Nephron (organoid): ENCODE measurements at regions not wholly inside any gene's neighbourhood (a gene's known extent, or its start where the extent isn't known, plus 50 kb on each side); places are given as distances from the start of the nearest gene placed in this dataset.

Experiments
- H3K27ac Mint-ChIP-seq, 3 experiments: 2 replicates each; pipeline ENCODE4 v1.8.0; 2020; ENCODE audit warnings: mixed read lengths in 3 of 3, mild to moderate bottlenecking in 2 of 3, moderate library complexity in 1 of 3
- H3K27me3 Mint-ChIP-seq: 2 replicates; pipeline ENCODE4 v1.8.0; 2021; ENCODE audit warnings: low read depth, mild to moderate bottlenecking, moderate library complexity, mixed read lengths
- H3K36me3 Mint-ChIP-seq: 2 replicates; pipeline ENCODE4 v1.8.0; 2020; ENCODE audit warnings: low read depth, mixed read lengths
- H3K4me1 Mint-ChIP-seq: 2 replicates; pipeline ENCODE4 v1.8.0; 2020; ENCODE audit warnings: mixed read lengths
- H3K4me3 Mint-ChIP-seq, 3 experiments: 2 replicates each; pipeline ENCODE4 v1.8.0; 2020; ENCODE audit warnings: mild to moderate bottlenecking in 3 of 3, mixed read lengths in 3 of 3, moderate library complexity in 2 of 3
- H3K9me3 Mint-ChIP-seq: 2 replicates; pipeline ENCODE4 v1.8.0; 2020; ENCODE audit warnings: mixed read lengths
- TF ChIP-seq, protein P1 (sequence below), 3 experiments: fragments of 200-600 bp; sonication (generic); IDR thresholded peaks; one replicate each; pipeline ENCODE4 v1.5.0; 2021; ENCODE audit warnings: antibody characterized with exemption in 3 of 3; ENCODE audit not compliant: unreplicated experiment in 3 of 3

- Mint-ChIP-seq H3K27me3 (no peaks in the 10 kb centered on the region), H3K4me3 (no peak overlapping the region), H3K4me1 (no peaks in the 10 kb centered on the region), H3K9me3 (no peaks in the 10 kb centered on the region), H3K36me3 (no peaks in the 10 kb centered on the region), H3K27ac (no peak overlapping the region)
- TF ChIP-seq, protein P1, sequence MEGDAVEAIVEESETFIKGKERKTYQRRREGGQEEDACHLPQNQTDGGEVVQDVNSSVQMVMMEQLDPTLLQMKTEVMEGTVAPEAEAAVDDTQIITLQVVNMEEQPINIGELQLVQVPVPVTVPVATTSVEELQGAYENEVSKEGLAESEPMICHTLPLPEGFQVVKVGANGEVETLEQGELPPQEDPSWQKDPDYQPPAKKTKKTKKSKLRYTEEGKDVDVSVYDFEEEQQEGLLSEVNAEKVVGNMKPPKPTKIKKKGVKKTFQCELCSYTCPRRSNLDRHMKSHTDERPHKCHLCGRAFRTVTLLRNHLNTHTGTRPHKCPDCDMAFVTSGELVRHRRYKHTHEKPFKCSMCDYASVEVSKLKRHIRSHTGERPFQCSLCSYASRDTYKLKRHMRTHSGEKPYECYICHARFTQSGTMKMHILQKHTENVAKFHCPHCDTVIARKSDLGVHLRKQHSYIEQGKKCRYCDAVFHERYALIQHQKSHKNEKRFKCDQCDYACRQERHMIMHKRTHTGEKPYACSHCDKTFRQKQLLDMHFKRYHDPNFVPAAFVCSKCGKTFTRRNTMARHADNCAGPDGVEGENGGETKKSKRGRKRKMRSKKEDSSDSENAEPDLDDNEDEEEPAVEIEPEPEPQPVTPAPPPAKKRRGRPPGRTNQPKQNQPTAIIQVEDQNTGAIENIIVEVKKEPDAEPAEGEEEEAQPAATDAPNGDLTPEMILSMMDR (IDR thresholded peaks at IDR 0.05; ENCODE audit: unreplicated experiment in 3 of 3), result no peak
Measured at GRCh38 chr13:64997438-64997837, 2232.7 kb downstream of the PCDH9 start.

- TF ChIP-seq, protein P1 (IDR thresholded peaks at IDR 0.05; ENCODE audit: unreplicated experiment in 3 of 3), result no peak
- no peaks in the 10 kb centered on the region for H3K36me3 Mint-ChIP-seq
- H3K9me3 Mint-ChIP-seq, result no peaks in the 10 kb centered on the region
- no peaks in the 10 kb centered on the region for H3K27me3 Mint-ChIP-seq
- no peak overlapping the region for H3K27ac Mint-ChIP-seq
- H3K4me3 Mint-ChIP-seq, result no peak overlapping the region
- no peaks in the 10 kb centered on the region for H3K4me1 Mint-ChIP-seq
Measured at GRCh38 chr13:64993514-64994164, 2236.5 kb downstream of the PCDH9 start.

GRCh38 chr13:64992314-64992713 is 2237.8 kb downstream of the PCDH9 start:
- no peaks in the 10 kb centered on the region for H3K27me3 Mint-ChIP-seq
- no peaks in the 10 kb centered on the region for H3K36me3 Mint-ChIP-seq
- TF ChIP-seq, protein P1 (IDR thresholded peaks at IDR 0.05; ENCODE audit: unreplicated experiment in 3 of 3), result no peak
- H3K4me1 Mint-ChIP-seq, result no peaks in the 10 kb centered on the region
- no peaks in the 10 kb centered on the region for H3K9me3 Mint-ChIP-seq
- H3K4me3 Mint-ChIP-seq, result no peak overlapping the region
- H3K27ac Mint-ChIP-seq, result no peak overlapping the region

DNA sequence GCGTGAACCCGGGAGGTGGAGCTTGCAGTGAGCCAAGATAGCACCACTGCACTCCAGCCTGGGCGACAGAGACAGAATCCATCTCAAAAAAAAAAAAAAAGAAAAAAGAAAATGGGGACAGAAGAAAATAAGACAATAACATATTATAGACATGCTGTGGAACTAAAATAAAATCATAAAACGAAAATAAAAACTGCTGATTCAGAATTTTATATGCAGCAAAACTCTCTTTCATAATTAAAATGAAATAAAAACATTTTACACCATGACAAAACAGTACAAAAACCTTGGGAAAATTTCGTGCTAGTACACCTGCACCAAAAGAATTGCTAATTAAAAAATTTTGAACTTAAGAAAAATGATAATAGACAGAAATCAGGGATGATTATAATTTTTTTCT is 2245.1 kb downstream of the PCDH9 start:
- no peak overlapping the region for H3K4me3 Mint-ChIP-seq
- H3K27ac Mint-ChIP-seq, result no peak overlapping the region
- TF ChIP-seq, protein P1 (IDR thresholded peaks at IDR 0.05; ENCODE audit: unreplicated experiment in 3 of 3), result no peak
- H3K27me3 Mint-ChIP-seq, result no peaks in the 10 kb centered on the region
- no peaks in the 10 kb centered on the region for H3K36me3 Mint-ChIP-seq
- peaks cover 19% of the 10 kb centered on the region for H3K9me3 Mint-ChIP-seq
- no peaks in the 10 kb centered on the region for H3K4me1 Mint-ChIP-seq

- H3K9me3 Mint-ChIP-seq, result peaks cover 5% of the 10 kb centered on the region
- H3K4me1 Mint-ChIP-seq, result no peaks in the 10 kb centered on the region
- TF ChIP-seq, protein P1 (IDR thresholded peaks at IDR 0.05; ENCODE audit: unreplicated experiment in 3 of 3), result no peak
- H3K36me3 Mint-ChIP-seq, result no peaks in the 10 kb centered on the region
- peaks cover 3% of the 10 kb centered on the region for H3K27me3 Mint-ChIP-seq
- H3K27ac Mint-ChIP-seq, result no peak overlapping the region
- H3K4me3 Mint-ChIP-seq, result no peak overlapping the region
Measured at GRCh38 chr13:64962404-64962803, 2267.7 kb downstream of the PCDH9 start.

- no peak overlapping the region for H3K4me3 Mint-ChIP-seq
- H3K27ac Mint-ChIP-seq, result no peak overlapping the region
- no peaks in the 10 kb centered on the region for H3K4me1 Mint-ChIP-seq
- TF ChIP-seq, protein P1 (IDR thresholded peaks at IDR 0.05; ENCODE audit: unreplicated experiment in 3 of 3), result no peak
- peaks cover 3% of the 10 kb centered on the region for H3K27me3 Mint-ChIP-seq
- no peaks in the 10 kb centered on the region for H3K36me3 Mint-ChIP-seq
- peaks cover 3% of the 10 kb centered on the region for H3K9me3 Mint-ChIP-seq
Measured at GRCh38 chr13:64959276-64959675, 2270.9 kb downstream of the PCDH9 start.
